ENCODE measurements at regions not wholly inside any gene's neighbourhood (a gene's known extent, or its start where the extent isn't known, plus 50 kb on each side); places are given as distances from the start of the nearest gene placed in this dataset.

DNA sequence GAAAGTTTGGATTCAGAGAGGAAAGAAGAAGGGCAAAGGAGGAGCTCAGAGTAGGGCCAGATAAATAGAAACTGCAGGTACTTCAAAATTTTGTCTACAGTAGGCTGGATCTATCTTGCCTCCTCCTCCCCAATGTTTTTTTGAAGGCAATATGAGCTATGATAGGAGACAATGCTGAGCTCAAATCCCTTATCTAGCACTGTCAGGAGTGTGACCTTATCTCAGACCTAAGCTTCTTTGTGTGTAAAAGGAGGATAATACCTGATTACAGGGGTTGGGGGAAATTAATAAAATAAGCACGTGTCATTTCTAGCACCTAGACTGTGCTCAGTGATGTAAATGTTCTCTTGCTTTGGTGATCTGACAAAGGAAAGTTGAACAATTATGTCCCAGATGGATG is 137.8 kb upstream of the CD180 start:
- Histone ChIP-seq H3K4me1 (no peaks in the 10 kb centered on the region), H3K4me3 (no peak overlapping the region), H3K36me3 (no peaks in the 10 kb centered on the region), H3K27me3 (no peaks in the 10 kb centered on the region), H3K27ac (no peak overlapping the region), H3K9me3 (peaks cover 0 to 10% (median 7%) of the 10 kb centered on the region in 4 donors)
- TF ChIP-seq POLR2AphosphoS5 (IDR thresholded peaks at IDR 0.05) (no peak), EP300 (IDR thresholded peaks at IDR 0.05) (no peak), POLR2A (IDR thresholded peaks at IDR 0.05) (no peak)
- TF ChIP-seq, protein P1, sequence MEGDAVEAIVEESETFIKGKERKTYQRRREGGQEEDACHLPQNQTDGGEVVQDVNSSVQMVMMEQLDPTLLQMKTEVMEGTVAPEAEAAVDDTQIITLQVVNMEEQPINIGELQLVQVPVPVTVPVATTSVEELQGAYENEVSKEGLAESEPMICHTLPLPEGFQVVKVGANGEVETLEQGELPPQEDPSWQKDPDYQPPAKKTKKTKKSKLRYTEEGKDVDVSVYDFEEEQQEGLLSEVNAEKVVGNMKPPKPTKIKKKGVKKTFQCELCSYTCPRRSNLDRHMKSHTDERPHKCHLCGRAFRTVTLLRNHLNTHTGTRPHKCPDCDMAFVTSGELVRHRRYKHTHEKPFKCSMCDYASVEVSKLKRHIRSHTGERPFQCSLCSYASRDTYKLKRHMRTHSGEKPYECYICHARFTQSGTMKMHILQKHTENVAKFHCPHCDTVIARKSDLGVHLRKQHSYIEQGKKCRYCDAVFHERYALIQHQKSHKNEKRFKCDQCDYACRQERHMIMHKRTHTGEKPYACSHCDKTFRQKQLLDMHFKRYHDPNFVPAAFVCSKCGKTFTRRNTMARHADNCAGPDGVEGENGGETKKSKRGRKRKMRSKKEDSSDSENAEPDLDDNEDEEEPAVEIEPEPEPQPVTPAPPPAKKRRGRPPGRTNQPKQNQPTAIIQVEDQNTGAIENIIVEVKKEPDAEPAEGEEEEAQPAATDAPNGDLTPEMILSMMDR (IDR thresholded peaks at IDR 0.05): no peak
- no peak for DNase-seq
- WGBS, 5 donors: 31 to 58% (median 40%) methylated on average over 1 of the region's 1 CpG
- intact Hi-C loops (cut with DNase I; ENCODE audit: low total_unique reads): no loop called here

DNA sequence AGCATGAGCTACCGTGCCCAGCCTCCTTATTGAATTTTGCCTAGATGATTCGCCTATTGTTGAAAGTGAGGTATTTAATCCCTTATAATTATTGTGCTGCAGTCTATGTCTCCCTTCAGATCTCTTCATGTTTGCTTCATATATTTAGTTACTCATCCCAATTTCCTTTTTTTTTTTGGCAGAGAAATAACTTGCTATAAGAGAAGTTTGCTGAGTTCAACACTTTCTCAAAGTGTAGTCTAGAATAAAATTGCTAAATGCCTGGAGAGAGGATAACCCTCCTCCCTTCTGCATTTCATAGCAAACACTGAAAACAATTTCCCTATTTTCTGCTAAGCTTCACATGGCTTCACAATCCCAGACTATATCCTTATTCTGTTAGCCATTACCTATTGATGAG is 136.6 kb upstream of the CD180 start:
- DNase-seq: no peak
- TF ChIP-seq, protein P1 (IDR thresholded peaks at IDR 0.05): no peak
- no peak for TF ChIP-seq POLR2AphosphoS5 (IDR thresholded peaks at IDR 0.05)
- TF ChIP-seq POLR2A (IDR thresholded peaks at IDR 0.05): no peak
- TF ChIP-seq EP300 (IDR thresholded peaks at IDR 0.05): no peak
- intact Hi-C loops (cut with DNase I; ENCODE audit: low total_unique reads): no loop called here
- Histone ChIP-seq H3K27me3 (no peaks in the 10 kb centered on the region), H3K4me3 (no peak overlapping the region), H3K4me1 (no peaks in the 10 kb centered on the region), H3K9me3 (peaks cover 0 to 10% (median 7%) of the 10 kb centered on the region in 4 donors), H3K27ac (no peak overlapping the region), H3K36me3 (no peaks in the 10 kb centered on the region)
- 88 to 95% (median 95%) methylated on average over 2 of the region's 2 CpGs for WGBS, 5 donors

DNA sequence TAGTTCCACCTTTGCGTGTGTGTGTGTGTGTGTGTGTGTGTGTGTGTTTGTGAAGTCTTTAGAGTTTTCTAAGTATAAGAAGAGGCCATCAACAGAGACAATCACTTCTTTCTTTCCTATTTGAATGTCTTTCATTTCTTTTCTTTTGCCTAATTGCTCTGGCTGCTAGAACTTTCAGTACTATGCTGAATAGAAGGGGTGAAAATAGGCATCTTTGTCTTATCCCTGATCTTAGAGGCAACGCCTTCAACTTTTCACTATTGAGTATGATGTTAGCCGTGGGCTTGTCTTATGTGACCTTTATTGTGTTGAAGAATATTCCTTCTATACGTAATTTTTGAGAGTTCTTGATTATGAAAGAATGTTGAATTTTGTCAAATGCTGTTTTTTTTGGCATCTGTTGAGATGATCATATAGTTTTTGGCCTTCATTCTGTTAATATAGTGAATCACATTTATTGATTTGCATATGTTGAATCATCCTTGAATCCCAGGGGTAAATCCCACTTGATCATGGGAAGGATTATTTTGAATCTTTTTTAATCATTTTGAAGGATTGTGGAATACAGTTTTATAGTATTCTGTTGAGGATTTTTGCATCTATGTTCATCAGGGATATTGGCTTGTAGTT is 134.8 kb upstream of the CD180 start:
- Histone ChIP-seq H3K4me1 (no peaks in the 10 kb centered on the region), H3K27me3 (no peaks in the 10 kb centered on the region), H3K36me3 (no peaks in the 10 kb centered on the region), H3K27ac (no peak overlapping the region), H3K9me3 (peaks cover 0 to 10% (median 7%) of the 10 kb centered on the region in 4 donors), H3K4me3 (no peak overlapping the region)
- no peak for DNase-seq
- WGBS, 5 donors: 75 to 85% (median 81%) methylated on average over 4 of the region's 4 CpGs
- no peak for TF ChIP-seq EP300 (IDR thresholded peaks at IDR 0.05)
- no peak for TF ChIP-seq POLR2A (IDR thresholded peaks at IDR 0.05)
- no peak for TF ChIP-seq POLR2AphosphoS5 (IDR thresholded peaks at IDR 0.05)
- TF ChIP-seq, protein P1 (IDR thresholded peaks at IDR 0.05): no peak
- intact Hi-C loops (cut with DNase I; ENCODE audit: low total_unique reads): no loop called here

DNA sequence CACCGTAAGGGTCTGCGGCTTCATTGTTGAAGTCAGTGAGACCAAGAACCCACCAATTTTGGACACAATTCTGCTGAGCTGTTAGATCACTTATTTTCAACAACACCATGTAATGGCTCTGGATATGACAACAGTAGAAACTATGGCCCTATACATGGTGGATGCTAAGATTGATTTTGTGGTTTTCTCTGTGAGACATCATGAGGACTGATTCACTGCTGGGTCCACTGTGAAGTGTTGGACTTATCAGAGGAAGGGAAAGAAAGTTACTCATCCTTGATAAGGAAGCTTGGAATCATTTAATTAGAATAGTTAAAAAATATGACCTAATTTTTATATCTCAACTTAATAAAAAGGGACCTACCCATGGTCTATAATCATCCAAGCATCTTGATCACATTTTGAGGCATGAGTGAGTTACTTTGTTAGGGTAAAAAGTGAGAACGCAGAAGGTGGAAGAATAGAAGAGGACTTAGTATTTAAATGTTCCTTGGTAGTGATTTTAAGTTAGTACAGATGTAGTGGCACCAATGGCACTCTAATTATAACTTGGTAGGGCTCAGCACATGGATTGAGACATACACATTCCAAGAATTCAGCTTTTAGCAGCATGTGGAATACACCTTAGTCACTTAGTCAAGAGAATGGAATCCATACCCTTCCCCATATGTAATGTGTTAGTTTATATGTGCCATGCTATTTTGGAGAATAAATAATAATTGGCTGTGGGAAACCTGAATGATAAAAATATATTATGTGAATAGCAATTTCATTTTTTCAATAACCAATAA is 123.5 kb upstream of the CD180 start:
- Histone ChIP-seq H3K27me3 (no peaks in the 10 kb centered on the region), H3K4me1 (peaks cover 0 to 6% (median 3%) of the 10 kb centered on the region in 4 donors), H3K9me3 (peaks cover 0 to 4% (median 0%) of the 10 kb centered on the region in 4 donors), H3K4me3 (no peak overlapping the region), H3K27ac (no peak overlapping the region), H3K36me3 (no peaks in the 10 kb centered on the region)
- DNase-seq: no peak
- intact Hi-C loops (cut with DNase I; ENCODE audit: low total_unique reads): no loop called here
- 96 to 98% (median 97%) methylated on average over 3 of the region's 3 CpGs for WGBS, 5 donors
- TF ChIP-seq, protein P1 (IDR thresholded peaks at IDR 0.05): no peak
- TF ChIP-seq POLR2AphosphoS5 (IDR thresholded peaks at IDR 0.05): no peak
- TF ChIP-seq POLR2A (IDR thresholded peaks at IDR 0.05): no peak
- TF ChIP-seq EP300 (IDR thresholded peaks at IDR 0.05): no peak

Data from stomach (tissue), 8 donors.